ENCODE measurements at regions not wholly inside any gene's neighbourhood (a gene's known extent, or its start where the extent isn't known, plus 50 kb on each side); places are given as distances from the start of the nearest gene placed in this dataset.

- Histone ChIP-seq H3K4me3 (no peak overlapping the region), H3K36me3 (ENCODE audit: low read depth, missing control alignments) (no peaks in the 10 kb centered on the region), H3K27ac (no peak overlapping the region), H3K27me3 (no peaks in the 10 kb centered on the region), H3K9me3 (no peaks in the 10 kb centered on the region), H3K4me1 (no peaks in the 10 kb centered on the region)
- WGBS, 2 donors, result 58 to 85% methylated on average over 1 of the region's 1 CpG
- TF ChIP-seq POLR2A (IDR thresholded peaks at IDR 0.05) (no peak), CTCF (IDR thresholded peaks at IDR 0.05) (no peak)
- intact Hi-C loops (cut with DNase I; ENCODE audit: low total_unique reads), result no loop called here
- no peak for DNase-seq
These were observed 149.9 kb upstream of the GALNT15 start for GRCh38 chr3:16024548-16024947.

DNA sequence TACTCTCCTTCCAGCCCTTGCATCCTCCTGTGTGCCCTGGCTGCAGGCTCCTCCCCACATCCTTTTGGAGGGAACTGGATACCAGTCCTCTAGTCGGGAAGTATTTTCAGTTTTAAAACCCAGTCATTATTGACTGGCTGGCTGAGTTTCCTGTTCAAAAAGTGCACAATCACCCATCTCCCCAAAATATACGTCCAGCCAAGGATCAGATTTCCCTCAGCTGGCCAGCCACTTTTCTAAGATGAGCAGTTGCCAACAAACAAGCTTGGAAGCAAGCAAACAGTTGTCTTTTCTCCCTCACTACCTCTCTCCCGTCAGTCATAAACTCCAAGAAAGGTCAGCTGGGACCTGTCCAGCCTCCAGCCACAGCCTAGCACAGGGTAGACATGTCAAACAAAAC is 147.7 kb upstream of the GALNT15 start:
- no peak for TF ChIP-seq CTCF (IDR thresholded peaks at IDR 0.05)
- TF ChIP-seq POLR2A (IDR thresholded peaks at IDR 0.05), result no peak
- Histone ChIP-seq H3K36me3 (ENCODE audit: low read depth, missing control alignments) (no peaks in the 10 kb centered on the region), H3K4me3 (no peak overlapping the region), H3K27me3 (no peaks in the 10 kb centered on the region), H3K9me3 (no peaks in the 10 kb centered on the region), H3K27ac (no peak overlapping the region), H3K4me1 (no peaks in the 10 kb centered on the region)
- no peak for DNase-seq
- 31 to 34% methylated on average over 3 of the region's 3 CpGs for WGBS, 2 donors
- intact Hi-C loops (cut with DNase I; ENCODE audit: low total_unique reads), result no loop called here

GRCh38 chr3:16028604-16029003 is 145.9 kb upstream of the GALNT15 start:
- no peak for DNase-seq
- H3K4me1 ChIP-seq, result no peaks in the 10 kb centered on the region
- WGBS, 2 donors, result 60 to 66% methylated on average over 2 of the region's 2 CpGs
- no peak overlapping the region for H3K4me3 ChIP-seq
- no peaks in the 10 kb centered on the region for H3K36me3 ChIP-seq (ENCODE audit: low read depth, missing control alignments)
- H3K27ac ChIP-seq, result no peak overlapping the region
- H3K9me3 ChIP-seq, result no peaks in the 10 kb centered on the region
- H3K27me3 ChIP-seq, result no peaks in the 10 kb centered on the region
- intact Hi-C loops (cut with DNase I; ENCODE audit: low total_unique reads), result no loop called here
- no peak for TF ChIP-seq CTCF (IDR thresholded peaks at IDR 0.05)
- no peak for TF ChIP-seq POLR2A (IDR thresholded peaks at IDR 0.05)

- intact Hi-C loops (cut with DNase I; ENCODE audit: low total_unique reads), result no loop called here
- H3K4me3 ChIP-seq, result no peak overlapping the region
These were observed 144.1 kb upstream of the GALNT15 start for GRCh38 chr3:16030342-16030741.

More at GRCh38 chr3:16030342-16030741, 144.1 kb upstream of the GALNT15 start:
- Histone ChIP-seq H3K9me3 (no peaks in the 10 kb centered on the region), H3K27ac (no peak overlapping the region), H3K4me1 (peaks cover under 1% of the 10 kb centered on the region), H3K36me3 (ENCODE audit: low read depth, missing control alignments) (no peaks in the 10 kb centered on the region), H3K27me3 (no peaks in the 10 kb centered on the region)
- WGBS, 2 donors, result 92 to 98% methylated on average over 4 of the region's 4 CpGs
- TF ChIP-seq POLR2A (IDR thresholded peaks at IDR 0.05) (no peak), CTCF (IDR thresholded peaks at IDR 0.05) (no peak)
- DNase-seq, result no peak
